Activated B cell treated with CpG ODN at 0.5 μM for 24 hours (primary cell): ENCODE measurements at regions not wholly inside any gene's neighbourhood (a gene's known extent, or its start where the extent isn't known, plus 50 kb on each side); places are given as distances from the start of the nearest gene placed in this dataset.

Experiments used
- ATAC-seq: fragments of 200-7000 bp; cut with Tn5 transposase; one replicate; pipeline ENCODE4 v1.10.0; 2021; ENCODE audit warnings: low read depth, mild to moderate bottlenecking, moderate library complexity
- CTCF ChIA-PET: fragments of 350-600 bp; sonication (Branson Sonifier 250); formaldehyde crosslinking; loops from one replicate; lab custom pipeline; 2021; ENCODE audit warnings: antibody characterized with exemption; lab: Charles Lee
- POLR2A ChIA-PET: fragments of 350-600 bp; sonication (Branson Sonifier 250); formaldehyde crosslinking; loops from one replicate; lab custom pipeline; 2021; ENCODE audit warnings: antibody characterized with exemption; lab: Charles Lee
- DNase-seq: peaks from one replicate; pipeline ENCODE4 v3.0.0; 2022
- H3K27ac Mint-ChIP-seq: one replicate; pipeline ENCODE4 v1.8.0; 2020; ENCODE audit warnings: mixed read lengths
- H3K27me3 Mint-ChIP-seq: one replicate; pipeline ENCODE4 v1.8.0; 2021; ENCODE audit warnings: mixed read lengths
- H3K36me3 Mint-ChIP-seq: one replicate; pipeline ENCODE4 v1.8.0; 2021; ENCODE audit warnings: low read depth, mixed read lengths
- H3K4me1 Mint-ChIP-seq: one replicate; pipeline ENCODE4 v1.8.0; 2021; ENCODE audit warnings: mixed read lengths
- H3K4me3 Mint-ChIP-seq: one replicate; pipeline ENCODE4 v1.8.0; 2020; ENCODE audit warnings: mild to moderate bottlenecking, mixed read lengths
- H3K9me3 Mint-ChIP-seq: one replicate; pipeline ENCODE4 v1.8.0; 2020; ENCODE audit warnings: mixed read lengths
- CTCF ChIP-seq: fragments of 200-600 bp; IDR thresholded peaks from one replicate; pipeline ENCODE4 v1.8.0; 2022; ENCODE audit warnings: antibody characterized with exemption, mild to moderate bottlenecking
- intact Hi-C: fragments of 100-400 bp; cut with micrococcal nuclease; formaldehyde crosslinking; loops from one replicate; pipeline ENCODE4 v1.15.1; 2024

GRCh38 chr4:121574618-121575017 is 122.2 kb downstream of the ANXA5 start:
- Mint-ChIP-seq H3K27me3 (peaks cover 3% of the 10 kb centered on the region), H3K36me3 (no peaks in the 10 kb centered on the region), H3K27ac (no peak overlapping the region), H3K9me3 (peaks cover 2% of the 10 kb centered on the region), H3K4me3 (no peak overlapping the region), H3K4me1 (no peaks in the 10 kb centered on the region)
- TF ChIP-seq CTCF, result no peak
- POLR2A ChIA-PET, result no interaction called here
- ATAC-seq (no peak), DNase-seq (no peak)
- intact Hi-C loops, result no loop called here
- CTCF ChIA-PET, result no interaction called here

- peaks cover 5% of the 10 kb centered on the region for H3K27me3 Mint-ChIP-seq
- H3K4me1 Mint-ChIP-seq, result no peaks in the 10 kb centered on the region
- DNase-seq, result no peak
- ChIA-PET CTCF (no interaction called here), POLR2A (no interaction called here)
- no peak overlapping the region for H3K27ac Mint-ChIP-seq
- no peaks in the 10 kb centered on the region for H3K9me3 Mint-ChIP-seq
- TF ChIP-seq CTCF, result no peak
- no peak for ATAC-seq
- H3K4me3 Mint-ChIP-seq, result no peak overlapping the region
- H3K36me3 Mint-ChIP-seq, result no peaks in the 10 kb centered on the region
- intact Hi-C loops, result no loop called here
Observed at GRCh38 chr4:121567748-121568147, 129.0 kb downstream of the ANXA5 start.

GRCh38 chr4:121564840-121565375 is 131.9 kb downstream of the ANXA5 start:
- Mint-ChIP-seq H3K4me3 (no peak overlapping the region), H3K27me3 (peaks cover 5% of the 10 kb centered on the region), H3K4me1 (no peaks in the 10 kb centered on the region), H3K36me3 (no peaks in the 10 kb centered on the region), H3K9me3 (no peaks in the 10 kb centered on the region), H3K27ac (no peak overlapping the region)
- ATAC-seq, result no peak
- intact Hi-C loops, result no loop called here
- TF ChIP-seq CTCF, result no peak
- DNase-seq, result no peak
- ChIA-PET POLR2A (no interaction called here), CTCF (no interaction called here)

- ATAC-seq (no peak), DNase-seq (no peak)
- Mint-ChIP-seq H3K4me1 (no peaks in the 10 kb centered on the region), H3K4me3 (no peak overlapping the region), H3K9me3 (no peaks in the 10 kb centered on the region), H3K27me3 (peaks cover 5% of the 10 kb centered on the region), H3K36me3 (no peaks in the 10 kb centered on the region), H3K27ac (no peak overlapping the region)
- intact Hi-C loops, result no loop called here
- ChIA-PET CTCF (no interaction called here), POLR2A (no interaction called here)
- TF ChIP-seq CTCF, result no peak
Observed at GRCh38 chr4:121562811-121563210, 134.0 kb downstream of the ANXA5 start.

GRCh38 chr4:121555315-121556107 is 141.3 kb downstream of the ANXA5 start:
- Mint-ChIP-seq H3K9me3 (no peaks in the 10 kb centered on the region), H3K27ac (no peak overlapping the region), H3K27me3 (no peaks in the 10 kb centered on the region), H3K4me3 (no peak overlapping the region), H3K36me3 (no peaks in the 10 kb centered on the region), H3K4me1 (no peaks in the 10 kb centered on the region)
- CTCF ChIA-PET, result no interaction called here
- ATAC-seq (no peak), DNase-seq (no peak)
- intact Hi-C loops, result no loop called here
- POLR2A ChIA-PET, result no interaction called here
- no peak for TF ChIP-seq CTCF
